ENCODE measurements at regions not wholly inside any gene's neighbourhood (a gene's known extent, or its start where the extent isn't known, plus 50 kb on each side); places are given as distances from the start of the nearest gene placed in this dataset.

DNA sequence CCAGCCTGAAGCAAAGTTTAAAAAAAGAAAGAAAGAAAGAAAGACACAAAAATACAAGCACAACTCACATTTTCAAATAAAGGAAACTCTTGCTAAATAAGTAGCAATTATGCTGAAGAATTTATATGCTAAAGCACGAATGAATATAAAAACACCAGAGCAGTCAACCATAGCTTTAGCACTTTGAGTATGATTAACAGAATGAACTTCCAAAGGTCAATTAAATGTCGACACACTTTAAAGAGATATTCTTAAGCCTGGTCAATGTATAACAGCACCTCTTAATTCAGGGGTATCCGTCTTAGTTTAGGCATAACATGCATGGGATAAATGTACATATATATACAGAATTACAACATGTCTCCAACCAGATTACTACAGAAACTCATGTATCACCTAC lies 125.9 kb downstream of the OGFRL1 start:
- TF ChIP-seq, protein P1, sequence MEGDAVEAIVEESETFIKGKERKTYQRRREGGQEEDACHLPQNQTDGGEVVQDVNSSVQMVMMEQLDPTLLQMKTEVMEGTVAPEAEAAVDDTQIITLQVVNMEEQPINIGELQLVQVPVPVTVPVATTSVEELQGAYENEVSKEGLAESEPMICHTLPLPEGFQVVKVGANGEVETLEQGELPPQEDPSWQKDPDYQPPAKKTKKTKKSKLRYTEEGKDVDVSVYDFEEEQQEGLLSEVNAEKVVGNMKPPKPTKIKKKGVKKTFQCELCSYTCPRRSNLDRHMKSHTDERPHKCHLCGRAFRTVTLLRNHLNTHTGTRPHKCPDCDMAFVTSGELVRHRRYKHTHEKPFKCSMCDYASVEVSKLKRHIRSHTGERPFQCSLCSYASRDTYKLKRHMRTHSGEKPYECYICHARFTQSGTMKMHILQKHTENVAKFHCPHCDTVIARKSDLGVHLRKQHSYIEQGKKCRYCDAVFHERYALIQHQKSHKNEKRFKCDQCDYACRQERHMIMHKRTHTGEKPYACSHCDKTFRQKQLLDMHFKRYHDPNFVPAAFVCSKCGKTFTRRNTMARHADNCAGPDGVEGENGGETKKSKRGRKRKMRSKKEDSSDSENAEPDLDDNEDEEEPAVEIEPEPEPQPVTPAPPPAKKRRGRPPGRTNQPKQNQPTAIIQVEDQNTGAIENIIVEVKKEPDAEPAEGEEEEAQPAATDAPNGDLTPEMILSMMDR (IDR thresholded peaks at IDR 0.05): no peak
- TF ChIP-seq POLR2A (IDR thresholded peaks at IDR 0.05): no peak
- DNase-seq: no peak
- Histone ChIP-seq H3K9me3 (no peaks in the 10 kb centered on the region), H3K27ac (peak overlapping the region; percentile 58 to 97 (median 96)), H3K27me3 (no peaks in the 10 kb centered on the region), H3K36me3 (peaks cover 7 to 13% of the 10 kb centered on the region in 2 donors), H3K4me1 (peaks cover 62 to 68% of the 10 kb centered on the region in 2 donors), H3K4me3 (replicated peaks in 1 of 3) (no peak overlapping the region)
- 26 to 32% methylated on average over 3 of the region's 3 CpGs for WGBS, 2 donors
- intact Hi-C loops (cut with DNase I): no loop called here

DNA sequence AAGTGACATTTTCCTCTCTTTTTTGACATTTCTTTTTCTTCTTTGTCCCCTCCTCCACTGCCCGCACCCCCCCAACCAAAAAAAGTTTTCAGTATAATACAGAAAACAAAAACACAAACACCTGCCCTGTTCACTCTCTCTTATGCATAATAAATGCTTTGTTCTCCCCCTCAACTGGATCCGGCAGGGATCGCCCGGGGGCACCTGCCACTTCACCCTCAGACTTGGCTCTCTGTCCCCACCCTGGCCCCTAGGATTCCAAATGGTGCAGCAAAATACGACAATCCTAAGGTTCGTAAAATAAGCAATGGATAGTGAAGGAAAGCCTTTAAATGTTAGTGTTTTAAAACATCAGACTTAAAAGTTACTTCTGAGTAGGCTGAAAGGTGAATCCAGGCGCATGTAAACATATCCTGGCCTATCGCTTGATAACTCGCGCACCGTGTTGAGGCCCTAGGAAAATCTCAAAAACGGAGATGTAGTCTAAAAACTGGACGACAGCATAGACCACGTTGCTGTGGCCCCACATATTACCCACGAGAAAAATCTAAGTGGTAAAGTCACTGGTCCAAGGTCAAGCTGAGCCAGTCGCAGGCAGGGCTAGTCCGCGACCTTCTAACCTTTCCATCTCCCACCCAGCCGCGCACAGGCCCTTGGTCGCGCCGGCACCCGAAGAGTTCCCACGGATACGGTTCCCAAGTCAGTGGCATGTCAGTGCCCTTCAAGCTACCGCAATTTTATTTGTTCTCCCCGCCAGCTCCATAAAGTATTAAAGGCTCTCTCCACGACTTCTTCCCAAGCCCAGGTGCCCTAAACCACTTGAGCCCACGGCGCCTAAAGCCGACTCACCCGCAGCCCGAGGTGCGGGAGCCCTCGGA lies 130.8 kb downstream of the OGFRL1 start:
- H3K27me3 ChIP-seq: no peaks in the 10 kb centered on the region
- TF ChIP-seq POLR2A (IDR thresholded peaks at IDR 0.05): no peak
- TF ChIP-seq, protein P1 (IDR thresholded peaks at IDR 0.05): no peak
- H3K9me3 ChIP-seq: no peaks in the 10 kb centered on the region
- intact Hi-C loops (cut with DNase I): no loop called here
- peak overlapping the region; percentile 93 to 99 (median 96) for H3K27ac ChIP-seq
- peaks cover 22 to 28% of the 10 kb centered on the region in 2 donors for H3K4me1 ChIP-seq
- H3K4me3 ChIP-seq (replicated peaks in 1 of 3): peak overlapping the region; percentile 82 to 96 (median 88)
- DNase-seq: peak; percentile 35 to 40
- H3K36me3 ChIP-seq: peaks cover 7 to 13% of the 10 kb centered on the region in 2 donors
- 7 to 12% methylated on average over 29 to 36 of the region's 36 CpGs for WGBS, 2 donors

DNA sequence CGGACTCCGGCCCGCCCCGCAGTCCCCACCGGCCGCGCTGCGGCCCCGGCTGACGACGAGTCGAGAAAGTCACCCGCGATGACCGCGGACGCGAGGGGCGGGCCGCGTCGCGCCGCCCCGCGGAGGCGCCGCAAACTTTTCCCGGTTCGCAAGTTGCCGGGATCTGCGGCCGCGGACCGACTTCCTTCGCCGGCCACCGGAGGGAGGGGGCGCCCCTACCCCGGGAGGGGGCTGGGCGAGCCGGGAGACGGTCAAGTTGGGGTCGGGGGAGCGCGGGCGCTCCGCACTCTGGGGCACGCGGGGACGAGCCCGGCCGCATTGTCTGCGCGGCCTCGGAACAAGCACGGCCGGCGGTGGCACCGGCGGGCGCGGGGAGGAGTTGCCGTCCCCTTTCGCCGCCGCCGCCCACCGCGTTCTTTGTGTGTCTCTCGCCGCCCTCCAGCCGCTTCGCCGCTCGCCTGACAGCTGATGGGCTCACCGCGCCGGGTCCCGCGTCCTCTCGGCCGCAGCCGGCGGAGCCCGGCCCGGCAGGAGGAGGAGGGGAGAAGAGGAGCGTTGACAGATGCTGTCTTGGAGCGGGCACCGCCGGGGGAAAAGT lies 131.6 kb downstream of the OGFRL1 start:
- peak overlapping the region; percentile 82 to 96 (median 88) for H3K4me3 ChIP-seq (replicated peaks in 1 of 3)
- H3K27ac ChIP-seq: peak overlapping the region; percentile 93 to 99 (median 96)
- WGBS, 2 donors: 0% methylated on average over 8 to 23 of the region's 91 CpGs
- TF ChIP-seq, protein P1 (IDR thresholded peaks at IDR 0.05): peak in 4 of 6 experiments; percentile 10 to 39 (median 22)
- peak in 1 of 2 donors; percentile 48 for TF ChIP-seq POLR2A (IDR thresholded peaks at IDR 0.05)
- no peaks in the 10 kb centered on the region for H3K27me3 ChIP-seq
- H3K9me3 ChIP-seq: no peaks in the 10 kb centered on the region
- intact Hi-C loops (cut with DNase I): no loop called here
- H3K4me1 ChIP-seq: peaks cover 15 to 23% of the 10 kb centered on the region in 2 donors
- H3K36me3 ChIP-seq: peaks cover 7 to 13% of the 10 kb centered on the region in 2 donors
- peak; percentile 52 to 59 for DNase-seq

DNA sequence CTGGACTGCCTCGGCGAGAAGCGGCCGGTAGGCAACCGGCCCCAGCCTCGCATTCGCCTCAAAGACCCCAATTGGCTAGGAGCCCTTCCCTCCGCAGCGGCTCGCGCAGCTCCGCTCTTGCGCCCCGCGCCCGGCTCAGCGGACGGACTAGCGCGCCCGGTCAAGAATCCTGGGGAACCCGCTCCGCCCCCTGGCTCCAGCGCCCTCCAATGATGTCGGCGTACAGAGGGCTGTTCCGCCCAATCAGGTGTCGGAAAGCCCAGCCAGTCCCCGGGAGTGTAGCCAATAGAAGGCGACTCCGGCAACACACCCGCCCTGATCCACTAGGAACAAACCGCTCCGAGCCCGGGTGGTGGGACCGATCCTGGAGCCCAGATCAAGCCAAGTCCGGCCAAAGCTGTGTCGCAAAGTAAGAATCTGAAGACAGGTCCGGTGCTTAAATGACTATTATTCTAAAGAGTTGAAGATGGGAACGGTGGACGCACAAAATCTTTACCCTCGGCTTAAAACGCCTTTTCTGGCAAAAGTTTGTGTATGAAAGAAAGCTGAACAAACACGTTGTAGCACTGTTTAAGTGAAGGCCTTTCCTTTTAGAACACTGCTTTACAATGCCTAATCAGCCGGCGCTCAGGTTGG lies 132.2 kb downstream of the OGFRL1 start:
- 12 to 13% methylated on average over 13 to 21 of the region's 46 CpGs for WGBS, 2 donors
- H3K27ac ChIP-seq: peak overlapping the region; percentile 93 to 99 (median 96)
- DNase-seq: peak; percentile 98
- H3K36me3 ChIP-seq: peaks cover 6% of the 10 kb centered on the region in 2 donors
- H3K4me3 ChIP-seq (replicated peaks in 1 of 3): peak overlapping the region; percentile 82 to 96 (median 88)
- intact Hi-C loops (cut with DNase I): no loop called here
- TF ChIP-seq, protein P1 (IDR thresholded peaks at IDR 0.05): peak in 1 of 6 experiments; percentile 7
- peak; percentile 90 to 100 for TF ChIP-seq POLR2A (IDR thresholded peaks at IDR 0.05)
- H3K4me1 ChIP-seq: peaks cover 13 to 17% of the 10 kb centered on the region in 2 donors
- H3K27me3 ChIP-seq: no peaks in the 10 kb centered on the region
- no peaks in the 10 kb centered on the region for H3K9me3 ChIP-seq

Data from thyroid gland (tissue), 4 donors.